ENCODE measurements at regions not wholly inside any gene's neighbourhood (a gene's known extent, or its start where the extent isn't known, plus 50 kb on each side); places are given as distances from the start of the nearest gene placed in this dataset.

- TF ChIP-seq EZH2 (IDR thresholded peaks at IDR 0.05; ENCODE audit: borderline replicate concordance, insufficient read depth, low read length, poor library complexity, severe bottlenecking) (no peak), CTCF (IDR thresholded peaks at IDR 0.05; ENCODE audit: poor library complexity, severe bottlenecking) (no peak), TAF1 (IDR thresholded peaks at IDR 0.05; ENCODE audit: low read depth) (no peak), POLR2AphosphoS5 (IDR thresholded peaks at IDR 0.05) (no peak), RAD21 (conservative IDR thresholded peaks at IDR 0.05) (no peak), EP300 (conservative IDR thresholded peaks at IDR 0.05; ENCODE audit: poor library complexity, severe bottlenecking) (no peak), REST (IDR thresholded peaks at IDR 0.05; ENCODE audit: borderline replicate concordance) (no peak)
Observed at GRCh38 chr17:73723317-73723716, 79.1 kb upstream of the SDK2 start.

Data from neural cell (in vitro differentiated cells).